Vagina (tissue), 2 donors: ENCODE measurements at regions not wholly inside any gene's neighbourhood (a gene's known extent, or its start where the extent isn't known, plus 50 kb on each side); places are given as distances from the start of the nearest gene placed in this dataset.
"Not testable (repeated sequence)": the region's sequence is repeated elsewhere in the genome, so short reads cannot be mapped to it uniquely, and the experiment has no call there.

ENCODE experiments used
- DNase-seq, 2 donors: peaks; one replicate each; pipeline ENCODE4 v3.0.0-alpha.2; 2017; ENCODE audit errors: extremely low spot score in 2 of 2
- H3K27ac ChIP-seq: fragments of 200-600 bp; sonication (generic); one replicate; pipeline ENCODE4 v1.5.1; 2019
- H3K27me3 ChIP-seq: fragments of 200-600 bp; sonication (generic); one replicate; pipeline ENCODE4 v1.5.1; 2019
- H3K36me3 ChIP-seq, 2 donors: fragments of 200-600 bp; sonication (generic); one replicate each; pipeline ENCODE4 v1.5.1; 2017 to 2019
- H3K4me1 ChIP-seq: fragments of 200-600 bp; sonication (generic); one replicate; pipeline ENCODE4 v1.5.1; 2019
- H3K4me3 ChIP-seq, 2 donors: fragments of 200-600 bp; sonication (generic); 1 replicate in 1 of 2; 2 replicates in 1 of 2; pipeline ENCODE4 v1.5.1; 2016 to 2019
- H3K9me3 ChIP-seq: fragments of 200-600 bp; sonication (generic); one replicate; pipeline ENCODE4 v1.5.1; 2019
- CTCF ChIP-seq, 3 experiments: fragments of 450-650 bp in 2 of 3; fragments of 200-600 bp in 1 of 3; sonication (generic) in 1 of 3; IDR thresholded peaks; one replicate each; pipeline ENCODE4 v1.5.1; 2017 to 2019; ENCODE audit warnings: antibody characterized with exemption in 3 of 3, mild to moderate bottlenecking in 2 of 3, moderate library complexity in 2 of 3
- POLR2A ChIP-seq, 2 donors: fragments of 450-650 bp; IDR thresholded peaks; one replicate each; pipeline ENCODE4 v1.6.1; 2017; ENCODE audit warnings: antibody characterized with exemption in 2 of 2, mild to moderate bottlenecking in 2 of 2, moderate library complexity in 2 of 2
- POLR2AphosphoS5 ChIP-seq, 2 donors: sonication (generic); formaldehyde crosslinking; IDR thresholded peaks; one replicate each; pipeline ENCODE4 v1.9.0; 2017; ENCODE audit warnings: antibody characterized with exemption in 2 of 2, mild to moderate bottlenecking in 2 of 2, low read depth in 1 of 2; ENCODE audit not compliant: insufficient read depth in 1 of 2
- intact Hi-C: fragments of 100-400 bp; cut with DNase I; formaldehyde crosslinking; loops from one replicate; pipeline ENCODE4 v1.15.1; 2023

GRCh38 chr9:124164811-124165210, 92.9 kb upstream of the NEK6 start:
- Histone ChIP-seq H3K36me3 (no peaks in the 10 kb centered on the region), H3K27ac (no peak overlapping the region), H3K9me3 (no peaks in the 10 kb centered on the region), H3K4me3 (no peak overlapping the region), H3K27me3 (no peaks in the 10 kb centered on the region), H3K4me1 (no peaks in the 10 kb centered on the region)
- no peak for TF ChIP-seq POLR2A (IDR thresholded peaks at IDR 0.05)
- no peak for TF ChIP-seq POLR2AphosphoS5 (IDR thresholded peaks at IDR 0.05; ENCODE audit: insufficient read depth in 1 of 2, low read depth in 1 of 2)
- intact Hi-C loops: no loop called here
- no peak for DNase-seq

GRCh38 chr9:124174433-124174832, 83.3 kb upstream of the NEK6 start:
- Histone ChIP-seq H3K4me1 (no peaks in the 10 kb centered on the region), H3K27me3 (no peaks in the 10 kb centered on the region), H3K36me3 (no peaks in the 10 kb centered on the region), H3K27ac (no peak overlapping the region), H3K4me3 (no peak overlapping the region), H3K9me3 (no peaks in the 10 kb centered on the region)
- no peak for DNase-seq
- no peak for TF ChIP-seq CTCF (IDR thresholded peaks at IDR 0.05)
- TF ChIP-seq POLR2AphosphoS5 (IDR thresholded peaks at IDR 0.05; ENCODE audit: insufficient read depth in 1 of 2, low read depth in 1 of 2): no peak
- no peak for TF ChIP-seq POLR2A (IDR thresholded peaks at IDR 0.05)
- intact Hi-C loops: no loop called here

GRCh38 chr9:124177522-124177921, 80.2 kb upstream of the NEK6 start:
- H3K36me3 ChIP-seq, intact Hi-C loops, H3K27ac ChIP-seq, H3K4me3 ChIP-seq, H3K27me3 ChIP-seq, H3K4me1 ChIP-seq, H3K9me3 ChIP-seq, DNase-seq: not testable (repeated sequence)

- intact Hi-C loops: no loop called here
- no peak for TF ChIP-seq CTCF (IDR thresholded peaks at IDR 0.05)
- no peak for TF ChIP-seq POLR2AphosphoS5 (IDR thresholded peaks at IDR 0.05; ENCODE audit: insufficient read depth in 1 of 2, low read depth in 1 of 2)
- TF ChIP-seq POLR2A (IDR thresholded peaks at IDR 0.05): no peak
Observed at GRCh38 chr9:124179196-124180071, 78.3 kb upstream of the NEK6 start.

GRCh38 chr9:124180557-124180956, 77.2 kb upstream of the NEK6 start:
- Histone ChIP-seq H3K9me3 (no peaks in the 10 kb centered on the region), H3K36me3 (no peaks in the 10 kb centered on the region), H3K4me1 (no peaks in the 10 kb centered on the region), H3K4me3 (no peak overlapping the region), H3K27ac (no peak overlapping the region), H3K27me3 (no peaks in the 10 kb centered on the region)
- intact Hi-C loops: no loop called here
- no peak for DNase-seq
- TF ChIP-seq POLR2A (IDR thresholded peaks at IDR 0.05): no peak
- no peak for TF ChIP-seq CTCF (IDR thresholded peaks at IDR 0.05)

More at GRCh38 chr9:124179196-124180071, 78.3 kb upstream of the NEK6 start:
- Histone ChIP-seq H3K4me1 (no peaks in the 10 kb centered on the region), H3K27me3 (no peaks in the 10 kb centered on the region), H3K9me3 (no peaks in the 10 kb centered on the region), H3K36me3 (no peaks in the 10 kb centered on the region), H3K27ac (no peak overlapping the region), H3K4me3 (no peak overlapping the region)
- no peak for DNase-seq

GRCh38 chr9:124182741-124183140, 75.0 kb upstream of the NEK6 start:
- H3K9me3 ChIP-seq: no peaks in the 10 kb centered on the region
- DNase-seq: no peak
- no peak for TF ChIP-seq POLR2AphosphoS5 (IDR thresholded peaks at IDR 0.05; ENCODE audit: insufficient read depth in 1 of 2, low read depth in 1 of 2)
- TF ChIP-seq CTCF (IDR thresholded peaks at IDR 0.05): no peak
- no peak for TF ChIP-seq POLR2A (IDR thresholded peaks at IDR 0.05)
- no peaks in the 10 kb centered on the region for H3K27me3 ChIP-seq
- H3K27ac ChIP-seq: no peak overlapping the region
- no peaks in the 10 kb centered on the region for H3K36me3 ChIP-seq
- no peaks in the 10 kb centered on the region for H3K4me1 ChIP-seq
- intact Hi-C loops: no loop called here
- H3K4me3 ChIP-seq: no peak overlapping the region
